H4 (cell line): ENCODE measurements at regions not wholly inside any gene's neighbourhood (a gene's known extent, or its start where the extent isn't known, plus 50 kb on each side); places are given as distances from the start of the nearest gene placed in this dataset.
"Not testable (repeated sequence)": the region's sequence is repeated elsewhere in the genome, so short reads cannot be mapped to it uniquely, and the experiment has no call there.

Experiments used
- DNase-seq: peaks from one replicate; pipeline ENCODE4 v3.0.0-alpha.2; 2015; ENCODE audit warnings: low spot score

GRCh38 chr4:72942565-72942964 lies 127.0 kb downstream of the COX18 start:
- no peak for DNase-seq

DNA sequence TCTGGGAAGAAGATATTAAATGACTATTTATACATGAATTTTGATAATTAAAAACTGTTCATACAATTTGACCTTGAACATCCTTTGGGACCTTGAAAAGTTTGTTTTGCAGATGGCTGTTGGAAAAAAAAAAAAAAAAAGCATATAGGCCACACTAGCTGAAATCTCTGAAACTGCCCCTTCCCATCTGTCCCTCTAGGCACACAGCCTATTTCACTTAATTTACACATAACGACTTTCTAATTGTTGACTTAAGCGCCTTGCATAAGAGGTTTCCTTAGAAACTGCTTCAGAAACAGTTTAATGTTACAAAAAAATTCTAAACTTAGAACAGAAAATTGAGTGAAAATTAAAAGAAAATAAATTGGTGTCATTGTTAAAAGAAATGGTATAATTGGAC lies 131.0 kb downstream of the COX18 start:
- DNase-seq: no peak

GRCh38 chr4:72935462-72935861 lies 134.1 kb downstream of the COX18 start:
- DNase-seq: no peak

- no peak for DNase-seq
Measured at GRCh38 chr4:72933029-72933428, 136.5 kb downstream of the COX18 start.

GRCh38 chr4:72931346-72931745 lies 138.2 kb downstream of the COX18 start:
- DNase-seq: no peak

DNA sequence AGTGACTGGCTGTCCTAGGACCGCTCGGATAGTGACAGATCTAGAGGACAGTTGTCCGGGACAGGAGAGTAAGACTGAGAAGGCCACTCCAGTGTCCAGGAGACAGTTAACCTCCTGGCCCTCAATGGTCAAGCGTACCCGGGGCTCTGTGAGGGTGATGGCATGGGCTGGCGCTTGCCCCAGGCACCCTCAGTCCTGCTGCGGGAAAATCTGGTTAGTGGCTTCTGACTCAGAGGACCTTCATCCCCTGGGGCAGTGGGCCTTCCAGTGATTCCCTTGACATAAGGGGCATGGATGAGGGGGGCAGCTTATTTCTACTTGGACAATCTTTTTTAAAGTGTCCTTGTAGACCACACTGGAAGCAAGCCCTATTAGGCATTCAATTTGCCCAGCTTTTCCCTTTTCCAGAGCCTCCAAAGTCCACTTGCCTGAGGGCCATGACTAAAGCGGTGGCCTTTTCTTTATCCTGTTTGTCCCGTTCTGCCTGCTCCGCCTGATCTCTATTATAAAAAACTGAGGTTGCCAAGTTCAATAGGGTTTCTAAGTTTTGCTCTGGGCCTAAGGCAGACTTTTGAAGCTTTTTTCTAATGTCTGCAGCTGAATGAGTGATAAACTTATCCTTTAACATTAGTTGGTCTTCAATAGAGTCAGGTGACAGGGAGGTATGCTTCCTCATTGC lies 139.8 kb downstream of the COX18 start:
- DNase-seq: not testable (repeated sequence)

- DNase-seq: no peak
Measured at GRCh38 chr4:72924814-72925213, 144.7 kb downstream of the COX18 start.

DNA sequence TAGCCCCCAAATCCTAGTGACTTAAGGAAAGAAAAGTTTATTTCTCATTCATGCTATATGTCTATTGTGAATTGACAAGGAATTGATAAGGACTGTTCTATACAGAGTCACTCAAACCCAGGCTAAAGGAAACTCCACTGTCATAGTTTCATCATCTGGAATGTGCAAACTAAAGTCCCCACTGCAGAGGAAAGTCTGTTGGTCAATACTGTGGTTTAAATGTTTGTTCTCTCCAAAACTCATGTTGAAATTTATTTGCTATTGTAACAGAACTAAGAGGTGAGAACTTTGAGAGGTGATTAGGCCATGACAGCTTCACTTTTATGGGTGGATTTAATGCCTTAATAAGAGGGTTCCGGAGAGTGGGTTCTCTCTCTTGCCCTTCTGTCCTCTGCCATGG lies 149.6 kb downstream of the COX18 start:
- no peak for DNase-seq

GRCh38 chr4:72919464-72919863 lies 150.1 kb downstream of the COX18 start:
- DNase-seq: no peak

DNA sequence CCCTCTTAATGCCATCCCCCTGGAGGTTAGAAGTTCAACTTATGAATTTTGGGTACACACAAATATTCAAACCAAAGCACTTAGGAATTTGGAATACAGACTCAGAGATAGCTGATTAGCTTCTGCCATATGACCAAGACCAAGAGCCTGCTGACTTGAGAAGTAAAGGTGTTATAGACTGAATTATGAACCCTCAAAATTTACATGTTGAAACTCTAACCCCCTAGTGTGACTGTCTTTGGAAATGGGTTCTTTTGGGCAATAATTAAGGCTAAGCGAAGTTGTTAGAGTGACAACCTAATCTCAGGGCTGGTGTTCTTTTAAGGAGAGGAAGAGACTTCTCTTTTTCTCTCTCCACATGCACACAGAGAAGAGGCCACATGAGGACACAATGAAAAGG lies 151.2 kb downstream of the COX18 start:
- DNase-seq: no peak

DNA sequence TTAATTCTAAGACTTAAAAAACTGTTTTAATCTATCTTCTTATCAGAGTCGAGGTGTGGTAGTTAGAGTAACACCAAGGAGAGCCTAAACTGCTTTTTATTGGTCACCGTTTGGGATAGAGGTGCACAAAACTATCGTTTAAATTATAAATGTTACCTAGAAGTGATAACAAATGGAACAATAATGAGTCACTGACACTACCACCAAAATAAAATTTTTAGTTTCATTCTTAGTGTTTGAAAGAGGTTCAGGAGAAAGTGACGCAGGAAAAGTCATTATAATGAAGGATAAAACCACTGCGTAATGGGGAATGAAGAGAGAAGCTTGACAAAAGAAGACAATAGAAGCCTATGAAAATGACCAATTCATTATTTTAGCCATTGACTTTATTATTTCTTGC lies 158.2 kb downstream of the COX18 start:
- no peak for DNase-seq

GRCh38 chr4:72909461-72909860 lies 160.1 kb downstream of the COX18 start:
- DNase-seq: peak; percentile 6

- no peak for DNase-seq
Measured at GRCh38 chr4:72902354-72902753, 167.2 kb downstream of the COX18 start.

DNA sequence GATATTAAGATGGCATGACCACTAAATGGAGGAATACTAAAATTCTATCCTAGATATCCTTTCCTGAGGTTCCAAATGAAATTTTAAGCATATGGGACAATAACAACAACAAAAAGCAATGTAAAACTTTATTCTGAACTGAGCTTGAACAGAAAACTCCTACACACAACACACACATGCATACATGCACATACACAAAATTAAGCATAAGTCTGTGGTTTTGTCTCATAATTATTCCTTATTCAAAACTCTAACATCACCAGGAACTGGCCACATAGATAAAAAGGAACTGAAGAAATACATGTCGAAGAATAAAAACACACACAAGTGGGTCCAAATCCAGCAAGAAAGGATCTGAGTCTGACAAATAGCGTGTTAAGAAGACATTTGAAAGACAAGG lies 168.0 kb downstream of the COX18 start:
- no peak for DNase-seq

DNA sequence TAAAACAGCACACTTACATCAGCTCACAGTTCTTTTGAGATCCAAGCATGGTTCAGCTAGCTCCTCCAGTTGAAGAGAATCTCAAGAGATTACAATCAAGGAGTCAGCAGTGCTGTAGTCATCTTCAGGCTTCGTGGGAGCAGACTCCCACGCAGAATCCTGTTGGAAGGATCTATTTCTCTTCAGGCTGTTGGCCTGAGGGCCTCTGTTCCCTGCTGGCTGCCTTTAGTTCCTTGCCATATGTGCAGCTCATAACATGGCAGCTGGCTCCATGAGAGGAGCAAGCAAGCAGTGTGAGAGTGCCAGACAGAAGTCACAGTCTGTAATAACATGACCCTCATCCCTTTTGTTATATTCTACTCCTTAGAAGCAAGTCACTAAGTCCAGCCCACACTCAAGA lies 168.6 kb downstream of the COX18 start:
- DNase-seq: no peak

DNA sequence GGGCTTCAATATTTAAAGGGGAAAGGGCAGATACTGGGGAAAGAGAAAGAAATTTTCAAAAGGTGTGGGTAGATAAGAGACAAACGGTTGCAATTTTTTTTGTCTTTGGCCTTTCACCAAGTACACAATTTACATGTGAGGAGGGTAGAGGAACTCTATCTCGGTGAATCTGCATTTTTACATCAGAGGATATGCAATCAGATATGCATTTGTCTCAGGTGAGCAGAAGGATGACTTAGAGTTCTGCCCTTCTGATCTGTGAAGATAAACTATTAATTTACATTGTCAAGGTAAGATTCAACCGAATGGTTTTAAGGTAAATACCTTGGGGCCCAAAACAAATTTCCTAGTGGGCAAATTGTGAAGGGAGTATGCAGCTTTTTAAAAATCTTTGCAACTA lies 169.9 kb downstream of the COX18 start:
- no peak for DNase-seq

GRCh38 chr4:72899214-72899613 lies 170.3 kb downstream of the COX18 start:
- DNase-seq: no peak

DNA sequence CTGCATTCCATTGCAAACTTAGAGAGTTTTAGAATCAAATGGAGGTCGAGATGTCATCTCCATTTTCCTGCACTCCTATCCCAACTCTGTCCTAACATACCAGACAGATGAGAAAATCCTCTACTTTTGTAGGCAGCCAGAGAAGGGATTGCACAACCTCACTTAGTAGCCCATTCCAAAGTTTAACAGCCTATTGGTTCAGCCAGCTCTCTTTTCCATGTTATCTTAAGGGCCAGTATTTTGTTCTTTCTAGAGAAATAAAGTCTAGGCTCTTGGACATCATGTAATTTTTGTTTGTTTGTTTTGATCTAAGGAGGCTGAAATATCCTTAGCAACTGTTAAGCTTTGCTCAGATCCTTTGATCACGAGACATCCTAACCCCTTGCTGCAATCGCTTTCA lies 173.0 kb downstream of the COX18 start:
- peak; percentile 14 for DNase-seq

GRCh38 chr4:72895408-72895807 lies 174.1 kb downstream of the COX18 start:
- DNase-seq: no peak

DNA sequence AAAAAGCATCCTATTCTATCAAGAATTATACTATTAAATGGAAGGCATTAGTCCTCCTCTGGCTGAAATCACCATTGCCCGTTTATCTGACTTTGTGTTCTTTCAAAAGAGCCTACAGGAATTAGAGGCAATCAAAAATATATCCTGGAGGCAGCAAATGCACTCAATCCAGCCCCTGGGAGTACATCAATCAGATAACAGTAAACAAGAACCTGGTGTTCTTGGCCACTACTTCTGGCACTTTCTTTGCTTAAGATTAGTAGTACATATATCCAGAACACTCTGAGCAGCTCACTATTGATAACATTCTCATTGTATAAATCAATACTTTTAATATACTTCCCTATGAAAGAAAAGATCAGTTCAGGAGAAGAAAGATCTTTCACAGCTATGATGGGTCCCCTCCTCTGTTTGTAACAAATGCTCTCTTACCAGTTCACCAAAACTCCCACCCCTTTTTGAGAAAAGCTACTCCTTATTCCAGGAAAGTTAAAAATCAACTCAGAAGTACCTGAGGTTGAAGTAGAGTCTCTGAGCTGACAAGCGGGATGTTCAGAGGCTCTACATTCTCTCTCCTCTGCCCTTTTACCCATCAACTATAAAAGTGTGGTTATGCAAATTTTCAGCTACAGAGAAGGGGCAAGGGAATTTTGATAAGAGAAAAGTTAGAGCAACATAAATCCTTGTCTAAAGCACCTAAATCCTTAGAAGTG lies 176.0 kb downstream of the COX18 start:
- no peak for DNase-seq

GRCh38 chr4:72888331-72888730 lies 181.2 kb downstream of the COX18 start:
- DNase-seq: no peak

- DNase-seq: no peak
Measured at GRCh38 chr4:72887152-72887551, 182.4 kb downstream of the COX18 start.

- DNase-seq: no peak
Measured at GRCh38 chr4:72886602-72887001, 182.9 kb downstream of the COX18 start.

GRCh38 chr4:72884225-72884624 lies 185.3 kb downstream of the COX18 start:
- not testable (repeated sequence) for DNase-seq
